HCT116 (cell line): ENCODE measurements at regions not wholly inside any gene's neighbourhood (a gene's known extent, or its start where the extent isn't known, plus 50 kb on each side); places are given as distances from the start of the nearest gene placed in this dataset.

ENCODE experiments used
- ATAC-seq: fragments of 200-7000 bp; cut with Tn5 transposase; 2 replicates; pipeline ENCODE4 v1.9.1; 2020; ENCODE audit warnings: mild to moderate bottlenecking, moderate library complexity
- BruUV-seq: library from RNA; stranded (reverse); fragments of 400-500 nt; replicated peaks from 2 replicates; lab custom pipeline; 2021; lab: Mats Ljungman, UMichigan
- CTCF ChIA-PET: fragments of 300-600 bp; sonication (Branson Sonifier 250); formaldehyde crosslinking; loops from one replicate; lab custom pipeline; 2021; ENCODE audit warnings: antibody characterized with exemption; lab: Charles Lee
- POLR2A ChIA-PET: fragments of 300-600, 350-600 bp; sonication (Branson Sonifier 250); formaldehyde crosslinking; loops from one replicate; lab custom pipeline; 2021; ENCODE audit warnings: antibody characterized with exemption; lab: Charles Lee
- RAD21 ChIA-PET, 2 experiments: fragments of 300-600 bp; sonication (Branson Sonifier 250); formaldehyde crosslinking; loops; one replicate each; lab custom pipeline; 2023; ENCODE audit warnings: low total read pairs in 2 of 2; ENCODE audit not compliant: uncharacterized antibody in 2 of 2, unreplicated experiment in 2 of 2, low non-redundant PET in 1 of 2; lab: Charles Lee
- DNase-seq: peaks from one replicate; pipeline ENCODE4 v3.0.0-alpha.2; 2010; ENCODE audit warnings: low read depth, low spot score
- H2AFZ ChIP-seq: fragments of 200-600 bp; shearing (Covaris generic), sonication (generic); 2 replicates; pipeline ENCODE4 v1.6.1; 2017; ENCODE audit warnings: low read depth, mixed run types, mixed read lengths, antibody characterized with exemption, low read length; ENCODE audit not compliant: poor library complexity, severe bottlenecking
- H3K27ac ChIP-seq: 2 replicates; pipeline ENCODE4 v1.5.1; 2012; ENCODE audit warnings: low read depth, low read length
- H3K27me3 ChIP-seq: fragments of 200-600 bp; sonication (generic); 2 replicates; pipeline ENCODE4 v1.6.1; 2016; ENCODE audit warnings: mixed run types, low read length, mixed read lengths; ENCODE audit not compliant: insufficient read depth
- H3K36me3 ChIP-seq, 2 experiments: fragments of 200-500 bp in 1 of 2; fragments of 200-600 bp in 1 of 2; sonication (Bioruptor generic) in 1 of 2; sonication (generic) in 1 of 2; 2 replicates each; pipeline versions ENCODE4 v1.5.1 to v1.6.1; 2014 to 2016; ENCODE audit warnings: low read length in 2 of 2, inconsistent platforms in 1 of 2, mixed read lengths in 1 of 2, mixed run types in 1 of 2; ENCODE audit not compliant: insufficient read depth in 2 of 2, control insufficient read depth in 1 of 2
- H3K4me1 ChIP-seq, 2 experiments: fragments of 200-600 bp in 1 of 2; sonication (generic) in 1 of 2; 2 replicates each; pipeline versions ENCODE4 v1.5.1 to v1.6.1; 2012 to 2017; ENCODE audit warnings: low read length in 2 of 2, inconsistent platforms in 1 of 2, mild to moderate bottlenecking in 1 of 2, mixed read lengths in 1 of 2, mixed run types in 1 of 2, moderate library complexity in 1 of 2; ENCODE audit not compliant: insufficient read depth in 2 of 2, control insufficient read depth in 1 of 2
- H3K4me2 ChIP-seq: fragments of 200-600 bp; sonication (generic); 2 replicates; pipeline ENCODE4 v1.6.1; 2017; ENCODE audit warnings: mixed run types, low read length, mixed read lengths
- H3K4me3 ChIP-seq, 2 experiments: fragments of 200-600 bp in 1 of 2; sonication (generic) in 1 of 2; replicated peaks in 1 of 2; 2 replicates each; pipeline ENCODE4 v1.5.1; 2011 to 2016; ENCODE audit warnings: low read length in 2 of 2, control low read depth in 1 of 2, low read depth in 1 of 2, mild to moderate bottlenecking in 1 of 2, mixed read lengths in 1 of 2, mixed run types in 1 of 2
- H3K79me2 ChIP-seq: fragments of 200-600 bp; sonication (generic); 2 replicates; pipeline ENCODE4 v1.6.1; 2017; ENCODE audit warnings: mild to moderate bottlenecking, mixed run types, low read length, moderate library complexity, mixed read lengths; ENCODE audit not compliant: insufficient read depth
- H3K9ac ChIP-seq: fragments of 200-600 bp; sonication (generic); 2 replicates; pipeline ENCODE4 v1.6.1; 2016; ENCODE audit warnings: low read length, mixed read lengths
- H3K9me2 ChIP-seq: fragments of 200-600 bp; sonication (generic), shearing (Covaris generic); 2 replicates; pipeline ENCODE4 v1.6.1; 2017; ENCODE audit warnings: mixed run types, mild to moderate bottlenecking, moderate library complexity; ENCODE audit not compliant: insufficient read depth
- H3K9me3 ChIP-seq, 2 experiments: fragments of 200-500 bp in 1 of 2; fragments of 200-600 bp in 1 of 2; sonication (Bioruptor generic) in 1 of 2; sonication (generic) in 1 of 2; 2 replicates each; pipeline ENCODE4 v1.6.1; 2014 to 2017; ENCODE audit warnings: low read length in 2 of 2, mixed read lengths in 2 of 2, inconsistent platforms in 1 of 2, low read depth in 1 of 2, mild to moderate bottlenecking in 1 of 2, mixed run types in 1 of 2, moderate library complexity in 1 of 2; ENCODE audit not compliant: control insufficient read depth in 1 of 2, insufficient read depth in 1 of 2
- H4K20me1 ChIP-seq: fragments of 200-600 bp; sonication (generic), shearing (Covaris generic); 2 replicates; pipeline ENCODE4 v1.6.1; 2017; ENCODE audit warnings: mixed run types, mild to moderate bottlenecking, moderate library complexity; ENCODE audit not compliant: insufficient read depth
- CEBPB ChIP-seq: IDR thresholded peaks from 2 replicates; pipeline ENCODE4 v1.6.1; 2012; ENCODE audit warnings: low read depth
- CTCF ChIP-seq, 3 experiments: fragments of 200-600 bp in 1 of 3; sonication (generic) in 1 of 3; IDR thresholded peaks in 2 of 3; conservative IDR thresholded peaks in 1 of 3; 2 replicates each; pipeline ENCODE4 v1.5.1; 2012 to 2017; ENCODE audit warnings: low read depth in 2 of 3, low read length in 2 of 3, antibody characterized with exemption in 1 of 3, borderline replicate concordance in 1 of 3, control low read depth in 1 of 3, mild to moderate bottlenecking in 1 of 3, mixed read lengths in 1 of 3, mixed run types in 1 of 3, moderate library complexity in 1 of 3; ENCODE audit not compliant: insufficient read depth in 1 of 3
- ELF1 ChIP-seq: IDR thresholded peaks from 2 replicates; pipeline ENCODE4 v1.6.1; 2012; ENCODE audit warnings: low read depth, borderline replicate concordance
- EZH2 ChIP-seq: fragments of 200-600 bp; sonication (generic); IDR thresholded peaks from 2 replicates; pipeline ENCODE4 v1.6.1; 2017; ENCODE audit warnings: antibody characterized with exemption, mixed run types
- EZH2phosphoT487 ChIP-seq: fragments of 200-600 bp; IDR thresholded peaks from 2 replicates; pipeline ENCODE4 v1.6.1; 2018; ENCODE audit warnings: antibody characterized with exemption, borderline replicate concordance
- FOSL1 ChIP-seq: IDR thresholded peaks from 2 replicates; pipeline ENCODE4 v1.6.1; 2012; ENCODE audit warnings: low read depth
- JUND ChIP-seq: IDR thresholded peaks from 2 replicates; pipeline ENCODE4 v1.6.1; 2012
- RAD21 ChIP-seq: IDR thresholded peaks from 2 replicates; pipeline ENCODE4 v1.6.1; 2012; ENCODE audit warnings: low read depth, mild to moderate bottlenecking
- SP1 ChIP-seq: IDR thresholded peaks from 2 replicates; pipeline ENCODE4 v1.6.1; 2012; ENCODE audit warnings: low read depth
- SRF ChIP-seq: IDR thresholded peaks from 2 replicates; pipeline ENCODE4 v1.6.1; 2012; ENCODE audit warnings: low read depth
- TCF7L2 ChIP-seq: IDR thresholded peaks from 2 replicates; pipeline ENCODE4 v1.7.0; 2011; ENCODE audit warnings: borderline replicate concordance, inconsistent platforms; ENCODE audit not compliant: insufficient read depth, insufficient read length; ENCODE audit errors: extremely low read depth
- YY1 ChIP-seq: IDR thresholded peaks from 2 replicates; pipeline ENCODE4 v1.6.1; 2011; ENCODE audit warnings: low read length, low read depth, moderate library complexity, mild to moderate bottlenecking; ENCODE audit not compliant: insufficient replicate concordance; ENCODE audit errors: extremely low read depth
- ZFX ChIP-seq: fragments of 450-650 bp; IDR thresholded peaks from 2 replicates; pipeline ENCODE4 v1.6.1; 2017
- ZNF274 ChIP-seq: fragments of 200-500 bp; sonication (Bioruptor generic); IDR thresholded peaks from 2 replicates; pipeline ENCODE4 v1.6.1; 2014; ENCODE audit warnings: mild to moderate bottlenecking, low read depth, low read length, inconsistent platforms
- intact Hi-C: fragments of 100-400 bp; cut with micrococcal nuclease; formaldehyde crosslinking; loops from 2 replicates; pipeline ENCODE4 v1.10.0; 2022

GRCh38 chr6:121896363-121896762 lies 460.9 kb downstream of the GJA1 start:
- no peak for DNase-seq
- no peaks in the 10 kb centered on the region for H3K9me2 ChIP-seq
- no TSS peak for BruUV-seq
- intact Hi-C loops: no loop called here
- ChIA-PET POLR2A (no interaction called here), RAD21 (no interaction called here)
- no peaks in the 10 kb centered on the region for H3K9me3 ChIP-seq
- H3K4me1 ChIP-seq: no peaks in the 10 kb centered on the region
- TF ChIP-seq SRF (no peak), CTCF (IDR thresholded peaks at IDR 0.05 in 2 of 3, conservative IDR thresholded peaks at IDR 0.05 in 1 of 3; ENCODE audit: borderline replicate concordance in 1 of 3, insufficient read depth in 1 of 3, low read depth in 2 of 3, low read length in 2 of 3) (no peak), ZNF274 (no peak), FOSL1 (no peak), YY1 (no peak), CEBPB (no peak), ZFX (no peak), EZH2phosphoT487 (no peak), ELF1 (no peak), SP1 (no peak), TCF7L2 (no peak), EZH2 (no peak), JUND (no peak), RAD21 (no peak)
- TF ChIP-seq, all 23 proteins: peak for 0
- no peak for ATAC-seq
- no peaks in the 10 kb centered on the region for H3K27me3 ChIP-seq
- H3K27ac ChIP-seq: no peak overlapping the region
- H3K79me2 ChIP-seq: no peaks in the 10 kb centered on the region
- no peaks in the 10 kb centered on the region for H4K20me1 ChIP-seq
- no peak overlapping the region for H3K9ac ChIP-seq
- no peaks in the 10 kb centered on the region for H3K36me3 ChIP-seq
- H3K4me2 ChIP-seq: no peak overlapping the region
- no peak overlapping the region for H2AFZ ChIP-seq
- H3K4me3 ChIP-seq: no peak overlapping the region
- CTCF ChIA-PET: no interaction called here
